RWPE1 (cell line): ENCODE measurements at regions not wholly inside any gene's neighbourhood (a gene's known extent, or its start where the extent isn't known, plus 50 kb on each side); places are given as distances from the start of the nearest gene placed in this dataset.

Experiments used
- CTCF ChIA-PET: fragments of 350-600 bp; sonication (Branson Sonifier 250); formaldehyde crosslinking; extraction: SDS; loops from one replicate; lab custom pipeline; 2021; lab: Yijun Ruan, JAX
- POLR2A ChIA-PET: fragments of 400-600 bp; formaldehyde crosslinking; extraction: SDS; loops from one replicate; lab custom pipeline; 2020; ENCODE audit warnings: antibody characterized with exemption; ENCODE audit not compliant: low non-redundant PET; lab: Yijun Ruan, JAX
- DNase-seq: peaks from one replicate; pipeline ENCODE4 v3.0.0; 2012; ENCODE audit warnings: low spot score
- H3K27ac ChIP-seq: fragments of 450-650 bp; 2 replicates; pipeline ENCODE4 v1.5.1; 2017
- TF ChIP-seq, protein P1 (sequence below): fragments of 450-650 bp; conservative IDR thresholded peaks from 2 replicates; pipeline ENCODE4 v1.5.1; 2017; ENCODE audit warnings: low read depth, mild to moderate bottlenecking

DNA sequence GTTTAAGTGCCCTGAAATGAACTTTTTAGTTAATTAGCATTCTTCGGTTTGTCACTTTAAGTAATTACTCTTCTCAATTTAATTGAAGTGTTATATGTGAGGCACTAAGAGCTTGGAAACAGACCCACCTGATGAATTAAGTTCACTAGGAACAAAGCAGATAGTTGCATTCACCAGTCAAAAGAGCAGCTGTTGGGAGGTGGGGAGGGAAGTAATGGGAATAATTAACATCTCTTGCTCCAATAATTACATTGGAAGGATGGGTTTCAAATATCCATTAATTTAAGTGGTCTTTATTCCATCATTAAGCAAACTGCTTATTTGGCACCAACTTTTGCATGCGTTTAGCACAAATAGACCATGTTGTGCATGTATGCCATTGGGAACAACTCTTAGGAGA lies 667.2 kb downstream of the GALC start:
- DNase-seq = no peak
- no peak overlapping the region for H3K27ac ChIP-seq
- POLR2A ChIA-PET = no interaction called here
- CTCF ChIA-PET = no interaction called here
- TF ChIP-seq, protein P1, sequence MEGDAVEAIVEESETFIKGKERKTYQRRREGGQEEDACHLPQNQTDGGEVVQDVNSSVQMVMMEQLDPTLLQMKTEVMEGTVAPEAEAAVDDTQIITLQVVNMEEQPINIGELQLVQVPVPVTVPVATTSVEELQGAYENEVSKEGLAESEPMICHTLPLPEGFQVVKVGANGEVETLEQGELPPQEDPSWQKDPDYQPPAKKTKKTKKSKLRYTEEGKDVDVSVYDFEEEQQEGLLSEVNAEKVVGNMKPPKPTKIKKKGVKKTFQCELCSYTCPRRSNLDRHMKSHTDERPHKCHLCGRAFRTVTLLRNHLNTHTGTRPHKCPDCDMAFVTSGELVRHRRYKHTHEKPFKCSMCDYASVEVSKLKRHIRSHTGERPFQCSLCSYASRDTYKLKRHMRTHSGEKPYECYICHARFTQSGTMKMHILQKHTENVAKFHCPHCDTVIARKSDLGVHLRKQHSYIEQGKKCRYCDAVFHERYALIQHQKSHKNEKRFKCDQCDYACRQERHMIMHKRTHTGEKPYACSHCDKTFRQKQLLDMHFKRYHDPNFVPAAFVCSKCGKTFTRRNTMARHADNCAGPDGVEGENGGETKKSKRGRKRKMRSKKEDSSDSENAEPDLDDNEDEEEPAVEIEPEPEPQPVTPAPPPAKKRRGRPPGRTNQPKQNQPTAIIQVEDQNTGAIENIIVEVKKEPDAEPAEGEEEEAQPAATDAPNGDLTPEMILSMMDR = no peak

DNA sequence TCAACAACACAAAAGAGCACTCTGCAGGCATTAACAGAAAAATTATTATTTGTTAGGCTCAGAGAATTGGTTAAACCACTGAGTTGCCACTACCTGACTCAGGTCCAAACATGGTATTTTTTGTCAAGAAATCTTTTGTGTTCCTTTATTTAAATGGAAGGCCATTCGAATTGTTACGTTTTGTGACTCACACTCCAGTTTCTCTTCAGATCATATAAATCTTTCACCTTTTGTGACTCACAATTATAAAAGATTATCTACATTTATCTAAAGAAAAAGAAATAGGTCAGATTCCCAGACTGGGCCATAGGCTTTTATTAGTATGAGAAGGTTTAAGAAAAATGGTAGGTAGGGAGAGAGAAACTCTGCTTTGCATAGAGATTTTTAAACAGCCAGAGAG lies 669.8 kb downstream of the GALC start:
- TF ChIP-seq, protein P1 = no peak
- POLR2A ChIA-PET = no interaction called here
- CTCF ChIA-PET = no interaction called here
- H3K27ac ChIP-seq = no peak overlapping the region
- DNase-seq = no peak

DNA sequence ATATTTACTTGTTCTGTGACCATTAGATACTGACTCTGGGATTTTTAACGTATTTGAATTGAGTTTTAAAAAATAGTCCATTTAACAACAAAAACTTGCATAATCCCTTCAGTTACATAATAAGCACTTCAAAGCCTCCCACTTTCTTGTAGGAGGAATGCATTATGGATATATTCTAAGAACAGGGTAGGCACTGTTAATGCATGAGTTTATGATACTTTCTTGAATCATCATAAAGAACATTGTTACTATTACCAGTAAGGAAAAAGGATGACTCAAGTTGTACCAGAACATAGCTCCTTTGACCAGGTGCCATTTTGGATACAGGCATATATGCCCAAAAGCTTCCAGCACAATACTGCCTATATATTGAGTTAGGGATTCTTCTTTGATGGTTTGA lies 671.4 kb downstream of the GALC start:
- TF ChIP-seq, protein P1 = no peak
- ChIA-PET POLR2A (no interaction called here), CTCF (interaction anchor here (0.6 kb wide), 1 partner anchor 258 kb away, joined by 4 read pairs; no protein-coding TSS in a partner anchor)
- no peak overlapping the region for H3K27ac ChIP-seq
- DNase-seq = no peak

DNA sequence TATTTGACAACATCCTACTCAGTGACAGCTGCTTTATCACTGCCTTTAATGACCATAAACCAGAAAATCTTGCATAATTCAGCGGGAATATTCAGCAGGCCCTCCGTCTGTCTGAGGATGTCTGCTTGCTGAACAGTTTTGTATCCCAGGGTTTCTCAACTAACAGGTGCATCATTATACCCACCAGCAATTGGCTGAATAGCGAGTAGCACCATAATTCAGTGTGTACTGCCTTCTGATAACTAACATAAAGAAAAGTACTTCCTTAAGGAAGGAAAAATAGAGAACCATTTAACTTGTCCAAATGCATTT lies 680.1 kb downstream of the GALC start:
- POLR2A ChIA-PET = no interaction called here
- no peak for DNase-seq
- CTCF ChIA-PET = no interaction called here
- TF ChIP-seq, protein P1 = no peak
- no peak overlapping the region for H3K27ac ChIP-seq

DNA sequence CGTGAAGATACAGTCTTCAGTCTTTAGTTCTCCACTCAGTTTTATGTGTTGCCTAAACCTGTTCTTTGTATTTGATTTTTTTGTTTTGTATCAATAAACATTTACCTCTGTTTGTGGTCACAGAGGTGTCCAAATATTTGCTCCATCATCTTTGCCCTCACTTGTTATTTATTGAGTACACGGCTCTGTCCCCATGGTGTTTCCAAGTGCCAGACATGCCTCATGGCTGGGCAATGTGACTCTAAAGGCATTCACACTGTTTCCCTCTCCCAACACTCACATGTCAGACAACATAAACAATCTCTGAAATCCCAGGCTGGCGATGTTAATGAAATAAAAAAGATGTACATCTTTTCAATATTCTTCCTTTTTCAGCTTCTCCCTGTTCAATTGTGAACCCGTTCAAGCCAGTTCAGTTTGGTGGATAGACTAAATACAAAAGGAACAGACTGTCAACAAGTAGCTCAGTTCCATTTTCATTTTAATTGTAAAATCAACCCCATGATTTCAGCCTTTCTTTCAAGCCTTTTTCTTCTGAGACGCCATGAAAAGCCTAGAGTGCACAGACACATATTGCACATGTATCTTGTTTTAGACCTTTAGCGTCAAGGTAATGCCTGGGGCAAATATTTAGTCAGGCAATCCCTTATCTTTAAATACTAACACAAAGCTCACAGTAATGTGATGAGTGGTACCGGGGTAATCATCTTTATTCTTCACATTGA lies 680.7 kb downstream of the GALC start:
- POLR2A ChIA-PET = no interaction called here
- TF ChIP-seq, protein P1 = no peak
- no peak for DNase-seq
- CTCF ChIA-PET = no interaction called here
- no peak overlapping the region for H3K27ac ChIP-seq

DNA sequence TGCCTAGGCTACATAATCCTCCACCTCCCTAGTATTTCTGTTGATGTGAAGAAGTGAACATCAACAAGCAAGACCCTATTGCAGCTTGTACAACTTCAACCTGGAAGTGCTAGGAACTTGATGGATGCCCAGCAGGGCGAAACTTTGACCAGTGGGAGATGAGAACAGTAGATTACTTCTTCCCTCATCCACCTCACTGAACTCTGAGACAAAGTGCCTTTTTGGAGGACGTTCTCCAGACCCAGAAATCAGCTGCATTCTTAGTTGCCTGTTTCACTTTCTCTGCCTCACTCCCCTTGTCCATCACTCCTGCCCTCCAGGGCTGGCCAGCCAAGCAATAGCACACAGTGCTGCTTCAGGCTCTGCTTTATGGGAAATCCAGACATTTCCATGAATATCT lies 683.4 kb downstream of the GALC start:
- TF ChIP-seq, protein P1 = no peak
- ChIA-PET CTCF (no interaction called here), POLR2A (no interaction called here)
- DNase-seq = no peak
- H3K27ac ChIP-seq = no peak overlapping the region
